Hepatocyte (in vitro differentiated cells): ENCODE measurements at regions not wholly inside any gene's neighbourhood (a gene's known extent, or its start where the extent isn't known, plus 50 kb on each side); places are given as distances from the start of the nearest gene placed in this dataset.

Source experiments
- DNase-seq: peaks from one replicate; pipeline ENCODE4 v3.0.0-alpha.2; 2016; ENCODE audit warnings: low spot score
- H2AFZ ChIP-seq: fragments of 200-600 bp; sonication (generic); 2 replicates; pipeline ENCODE4 v1.6.0; 2016; ENCODE audit warnings: antibody characterized with exemption, mild to moderate bottlenecking
- H3K27ac ChIP-seq: fragments of 200-600 bp; sonication (generic); 2 replicates; pipeline ENCODE4 v1.5.1; 2016; ENCODE audit warnings: mild to moderate bottlenecking
- H3K27me3 ChIP-seq: fragments of 200-600 bp; sonication (generic); 2 replicates; pipeline ENCODE4 v1.6.1; 2016
- H3K36me3 ChIP-seq: fragments of 200-600 bp; sonication (generic); replicated peaks from 2 replicates; pipeline ENCODE4 v1.5.1; 2016; ENCODE audit warnings: low read depth; ENCODE audit not compliant: insufficient read depth
- H3K4me1 ChIP-seq: fragments of 200-600 bp; sonication (generic); 2 replicates; pipeline ENCODE4 v1.5.1; 2016; ENCODE audit warnings: mild to moderate bottlenecking, moderate library complexity; ENCODE audit not compliant: insufficient read depth
- H3K4me2 ChIP-seq: fragments of 200-600 bp; sonication (generic); 2 replicates; pipeline ENCODE4 v1.6.0; 2016
- H3K4me3 ChIP-seq: fragments of 200-600 bp; sonication (generic); 2 replicates; pipeline ENCODE4 v1.5.1; 2016; ENCODE audit warnings: mild to moderate bottlenecking
- H3K79me2 ChIP-seq: fragments of 200-600 bp; sonication (generic); 2 replicates; pipeline ENCODE4 v1.6.0; 2017; ENCODE audit warnings: mild to moderate bottlenecking
- H3K9me2 ChIP-seq: fragments of 200-600 bp; sonication (generic); replicated peaks from 2 replicates; pipeline ENCODE4 v1.6.0; 2017; ENCODE audit warnings: mild to moderate bottlenecking; ENCODE audit not compliant: insufficient read depth
- H3K9me3 ChIP-seq: fragments of 200-600 bp; sonication (generic); 2 replicates; pipeline ENCODE4 v1.5.1; 2016; ENCODE audit warnings: low read depth, mild to moderate bottlenecking
- H4K20me1 ChIP-seq: fragments of 200-600 bp; sonication (generic); 2 replicates; pipeline ENCODE4 v1.6.0; 2016; ENCODE audit warnings: mild to moderate bottlenecking; ENCODE audit not compliant: insufficient read depth, poor library complexity, severe bottlenecking
- EZH2 ChIP-seq: fragments of 200-600 bp; sonication (generic); IDR thresholded peaks from 2 replicates; pipeline ENCODE4 v1.6.1; 2016; ENCODE audit warnings: antibody characterized with exemption, mild to moderate bottlenecking, borderline replicate concordance
- EZH2phosphoT487 ChIP-seq: fragments of 200-600 bp; sonication (generic); IDR thresholded peaks from one replicate; pipeline ENCODE4 v1.6.1; 2018; ENCODE audit warnings: antibody characterized with exemption, mild to moderate bottlenecking, low read depth, moderate library complexity; ENCODE audit not compliant: unreplicated experiment, severe bottlenecking
- WGBS: methylation state at CpG from one replicate; pipeline ENCODE4 v1.1.6; 2016; ENCODE audit warnings: low lambda C conversion rate; ENCODE audit errors: missing lambda C conversion rate; 5-methylcytosine and 5-hydroxymethylcytosine counted together
- TF ChIP-seq, protein P1 (sequence below): fragments of 200-600 bp; sonication (generic); IDR thresholded peaks from 2 replicates; pipeline ENCODE4 v1.5.1; 2016; ENCODE audit warnings: antibody characterized with exemption, mild to moderate bottlenecking; ENCODE audit not compliant: poor library complexity

GRCh38 chr1:79679916-79680315 is 673.4 kb upstream of the ADGRL4 start:
- Histone ChIP-seq H3K79me2 (no peaks in the 10 kb centered on the region), H3K9me2 (no peaks in the 10 kb centered on the region), H3K9me3 (peaks cover 8% of the 10 kb centered on the region), H2AFZ (no peak overlapping the region), H3K4me2 (no peak overlapping the region), H3K27ac (no peak overlapping the region), H4K20me1 (no peaks in the 10 kb centered on the region), H3K27me3 (no peaks in the 10 kb centered on the region), H3K4me3 (no peak overlapping the region), H3K4me1 (no peaks in the 10 kb centered on the region), H3K36me3 (no peaks in the 10 kb centered on the region)
- TF ChIP-seq, protein P1, sequence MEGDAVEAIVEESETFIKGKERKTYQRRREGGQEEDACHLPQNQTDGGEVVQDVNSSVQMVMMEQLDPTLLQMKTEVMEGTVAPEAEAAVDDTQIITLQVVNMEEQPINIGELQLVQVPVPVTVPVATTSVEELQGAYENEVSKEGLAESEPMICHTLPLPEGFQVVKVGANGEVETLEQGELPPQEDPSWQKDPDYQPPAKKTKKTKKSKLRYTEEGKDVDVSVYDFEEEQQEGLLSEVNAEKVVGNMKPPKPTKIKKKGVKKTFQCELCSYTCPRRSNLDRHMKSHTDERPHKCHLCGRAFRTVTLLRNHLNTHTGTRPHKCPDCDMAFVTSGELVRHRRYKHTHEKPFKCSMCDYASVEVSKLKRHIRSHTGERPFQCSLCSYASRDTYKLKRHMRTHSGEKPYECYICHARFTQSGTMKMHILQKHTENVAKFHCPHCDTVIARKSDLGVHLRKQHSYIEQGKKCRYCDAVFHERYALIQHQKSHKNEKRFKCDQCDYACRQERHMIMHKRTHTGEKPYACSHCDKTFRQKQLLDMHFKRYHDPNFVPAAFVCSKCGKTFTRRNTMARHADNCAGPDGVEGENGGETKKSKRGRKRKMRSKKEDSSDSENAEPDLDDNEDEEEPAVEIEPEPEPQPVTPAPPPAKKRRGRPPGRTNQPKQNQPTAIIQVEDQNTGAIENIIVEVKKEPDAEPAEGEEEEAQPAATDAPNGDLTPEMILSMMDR: no peak
- TF ChIP-seq EZH2 (no peak), EZH2phosphoT487 (no peak)
- no peak for DNase-seq

DNA sequence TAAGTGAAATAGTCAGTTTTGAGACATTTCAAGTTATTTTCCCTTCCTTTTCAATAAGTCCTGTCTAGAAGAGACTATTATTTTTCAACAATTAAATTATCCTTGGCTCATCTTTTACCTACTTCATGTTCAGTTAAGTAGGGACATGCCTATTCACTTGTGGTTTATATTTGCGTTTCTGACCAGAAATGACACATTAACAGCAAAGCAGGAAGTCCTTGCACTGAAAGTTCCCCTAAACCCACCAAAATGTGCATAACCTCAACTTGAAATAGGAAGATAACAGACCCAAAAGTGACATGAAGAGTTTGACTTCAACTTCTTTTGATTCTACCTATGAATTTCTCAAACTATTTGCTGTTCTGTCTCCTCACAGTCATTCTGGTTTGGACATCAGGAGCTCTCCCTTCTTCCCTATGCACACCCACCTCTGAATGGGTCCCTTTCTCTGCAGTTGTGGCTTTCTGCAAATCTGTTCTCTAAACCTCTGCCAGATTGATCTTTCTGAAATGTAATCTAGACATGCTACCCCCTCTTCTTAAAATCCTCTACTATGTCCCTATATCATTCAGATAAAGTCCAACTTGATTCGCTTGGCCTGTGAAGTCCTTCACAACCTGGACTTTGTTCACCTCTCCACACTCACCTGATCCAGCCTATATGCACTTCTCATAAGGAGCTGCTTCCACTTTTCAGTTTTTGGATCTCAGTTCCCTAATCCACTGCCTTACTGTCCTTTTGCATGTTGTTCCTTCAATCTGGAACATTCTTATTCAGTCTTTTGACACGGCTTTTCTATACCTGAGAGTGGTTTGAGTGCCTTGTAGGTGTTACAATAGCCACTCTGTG is 661.5 kb upstream of the ADGRL4 start:
- no peak overlapping the region for H3K4me2 ChIP-seq
- WGBS: 82% methylated on average over 3 of the region's 3 CpGs
- no peaks in the 10 kb centered on the region for H3K79me2 ChIP-seq
- no peak for DNase-seq
- H3K9me2 ChIP-seq: no peaks in the 10 kb centered on the region
- H3K4me1 ChIP-seq: no peaks in the 10 kb centered on the region
- H2AFZ ChIP-seq: peak overlapping the region; percentile 38
- H4K20me1 ChIP-seq: no peaks in the 10 kb centered on the region
- H3K4me3 ChIP-seq: no peak overlapping the region
- no peaks in the 10 kb centered on the region for H3K36me3 ChIP-seq
- H3K27ac ChIP-seq: no peak overlapping the region
- H3K27me3 ChIP-seq: no peaks in the 10 kb centered on the region
- H3K9me3 ChIP-seq: no peaks in the 10 kb centered on the region
- no peak for TF ChIP-seq EZH2

DNA sequence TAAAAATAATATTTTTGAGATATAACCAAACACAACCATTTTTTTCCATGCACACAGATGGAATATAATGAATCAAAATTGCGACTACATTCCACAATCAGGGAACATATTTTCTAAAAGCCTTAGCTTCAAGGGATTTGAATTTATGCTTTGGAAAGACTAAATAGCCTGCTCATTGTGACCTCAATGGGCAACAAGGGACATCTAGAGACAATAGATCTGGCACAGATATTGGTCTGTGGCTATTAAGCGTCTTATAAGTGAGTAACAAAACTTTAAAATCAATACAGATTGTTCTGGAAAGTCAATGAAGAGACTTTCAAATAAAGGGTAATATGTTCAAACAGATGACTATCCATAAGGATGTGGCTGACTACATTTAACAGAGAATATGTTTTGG is 660.6 kb upstream of the ADGRL4 start:
- H3K36me3 ChIP-seq: no peaks in the 10 kb centered on the region
- H3K27ac ChIP-seq: no peak overlapping the region
- no peak overlapping the region for H3K4me3 ChIP-seq
- H3K79me2 ChIP-seq: no peaks in the 10 kb centered on the region
- 95% methylated on average over 2 of the region's 2 CpGs for WGBS
- H3K9me2 ChIP-seq: no peaks in the 10 kb centered on the region
- no peak overlapping the region for H2AFZ ChIP-seq
- DNase-seq: no peak
- H3K4me1 ChIP-seq: no peaks in the 10 kb centered on the region
- no peaks in the 10 kb centered on the region for H3K9me3 ChIP-seq
- TF ChIP-seq EZH2: no peak
- TF ChIP-seq EZH2phosphoT487: no peak
- TF ChIP-seq, protein P1: no peak
- no peak overlapping the region for H3K4me2 ChIP-seq
- H3K27me3 ChIP-seq: no peaks in the 10 kb centered on the region
- no peaks in the 10 kb centered on the region for H4K20me1 ChIP-seq

DNA sequence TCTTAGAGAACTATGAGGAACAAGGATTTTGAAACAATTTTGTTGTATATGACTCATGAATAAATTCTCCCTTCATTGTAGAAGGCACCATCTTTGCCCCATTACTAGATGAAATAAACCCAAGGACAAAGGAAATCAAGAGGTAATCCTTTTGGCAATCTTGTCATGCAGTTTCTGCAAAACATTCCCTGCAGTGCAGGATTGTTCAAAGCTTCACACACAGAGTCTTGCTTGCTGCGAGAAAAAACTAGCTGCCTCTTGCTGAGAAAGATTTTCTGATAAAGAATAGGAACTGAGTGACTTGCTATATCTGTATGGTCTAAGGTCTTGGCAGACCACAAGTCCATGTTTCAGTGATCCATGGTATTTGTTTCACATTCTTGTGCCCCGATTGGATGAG is 657.4 kb upstream of the ADGRL4 start:
- no peak overlapping the region for H3K27ac ChIP-seq
- no peaks in the 10 kb centered on the region for H3K36me3 ChIP-seq
- H3K79me2 ChIP-seq: no peaks in the 10 kb centered on the region
- H3K9me2 ChIP-seq: no peaks in the 10 kb centered on the region
- no peak for TF ChIP-seq EZH2
- TF ChIP-seq EZH2phosphoT487: no peak
- TF ChIP-seq, protein P1: no peak
- no peaks in the 10 kb centered on the region for H3K27me3 ChIP-seq
- no peak overlapping the region for H2AFZ ChIP-seq
- H3K9me3 ChIP-seq: no peaks in the 10 kb centered on the region
- 58% methylated on average over 2 of the region's 2 CpGs for WGBS
- no peak for DNase-seq
- no peak overlapping the region for H3K4me3 ChIP-seq
- no peaks in the 10 kb centered on the region for H4K20me1 ChIP-seq
- no peak overlapping the region for H3K4me2 ChIP-seq
- H3K4me1 ChIP-seq: no peaks in the 10 kb centered on the region
